Bronchial epithelial cell (primary cell): ENCODE measurements at regions not wholly inside any gene's neighbourhood (a gene's known extent, or its start where the extent isn't known, plus 50 kb on each side); places are given as distances from the start of the nearest gene placed in this dataset.

Experiments
- DNase-seq: peaks from one replicate; pipeline ENCODE4 v3.0.0-alpha.2; 2010; ENCODE audit warnings: low read depth
- FAIRE-seq: peaks from 2 replicates; lab custom pipeline; 2011; peaks lifted over from hg19 to GRCh38; lab: Jason Lieb, UNC
- H3K27me3 ChIP-seq: 2 replicates; pipeline ENCODE4 v1.5.1; 2011; ENCODE audit warnings: low read length; ENCODE audit not compliant: control insufficient read depth, insufficient read depth
- H3K36me3 ChIP-seq: 2 replicates; pipeline ENCODE4 v1.5.1; 2011; ENCODE audit warnings: low read length; ENCODE audit not compliant: control insufficient read depth, insufficient read depth
- H3K4me3 ChIP-seq: 2 replicates; pipeline ENCODE4 v1.5.1; 2011; ENCODE audit warnings: mild to moderate bottlenecking, low read depth, low read length, control low read depth
- TF ChIP-seq, protein P1 (sequence below): IDR thresholded peaks from 2 replicates; pipeline ENCODE4 v1.5.1; 2011; ENCODE audit warnings: mild to moderate bottlenecking, moderate library complexity, low read length, control low read depth, inconsistent platforms; ENCODE audit not compliant: insufficient read depth, severe bottlenecking

DNA sequence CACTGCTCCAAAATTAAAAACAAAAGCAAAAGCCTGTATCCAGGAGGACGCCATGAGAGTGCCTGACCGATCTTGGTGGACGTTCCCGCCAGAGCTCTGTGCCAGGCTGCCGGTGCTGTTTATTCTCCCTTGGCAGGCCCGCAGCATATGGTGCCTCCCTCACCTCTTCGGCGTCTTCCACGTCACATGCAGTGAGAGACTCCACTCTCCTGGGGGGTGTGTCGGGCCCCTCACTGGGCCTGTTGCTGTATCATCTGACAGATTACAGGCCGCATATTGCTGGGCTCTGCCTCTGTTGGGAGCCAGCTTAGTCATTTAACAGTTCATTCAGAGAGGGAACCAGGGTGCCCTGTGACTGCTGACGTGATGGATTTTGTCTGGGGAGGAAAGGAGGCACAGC lies 86.4 kb upstream of the ARRDC4 start:
- FAIRE-seq (no peak), DNase-seq (no peak)
- TF ChIP-seq, protein P1, sequence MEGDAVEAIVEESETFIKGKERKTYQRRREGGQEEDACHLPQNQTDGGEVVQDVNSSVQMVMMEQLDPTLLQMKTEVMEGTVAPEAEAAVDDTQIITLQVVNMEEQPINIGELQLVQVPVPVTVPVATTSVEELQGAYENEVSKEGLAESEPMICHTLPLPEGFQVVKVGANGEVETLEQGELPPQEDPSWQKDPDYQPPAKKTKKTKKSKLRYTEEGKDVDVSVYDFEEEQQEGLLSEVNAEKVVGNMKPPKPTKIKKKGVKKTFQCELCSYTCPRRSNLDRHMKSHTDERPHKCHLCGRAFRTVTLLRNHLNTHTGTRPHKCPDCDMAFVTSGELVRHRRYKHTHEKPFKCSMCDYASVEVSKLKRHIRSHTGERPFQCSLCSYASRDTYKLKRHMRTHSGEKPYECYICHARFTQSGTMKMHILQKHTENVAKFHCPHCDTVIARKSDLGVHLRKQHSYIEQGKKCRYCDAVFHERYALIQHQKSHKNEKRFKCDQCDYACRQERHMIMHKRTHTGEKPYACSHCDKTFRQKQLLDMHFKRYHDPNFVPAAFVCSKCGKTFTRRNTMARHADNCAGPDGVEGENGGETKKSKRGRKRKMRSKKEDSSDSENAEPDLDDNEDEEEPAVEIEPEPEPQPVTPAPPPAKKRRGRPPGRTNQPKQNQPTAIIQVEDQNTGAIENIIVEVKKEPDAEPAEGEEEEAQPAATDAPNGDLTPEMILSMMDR = no peak
- Histone ChIP-seq H3K36me3 (no peaks in the 10 kb centered on the region), H3K4me3 (no peak overlapping the region), H3K27me3 (no peaks in the 10 kb centered on the region)

DNA sequence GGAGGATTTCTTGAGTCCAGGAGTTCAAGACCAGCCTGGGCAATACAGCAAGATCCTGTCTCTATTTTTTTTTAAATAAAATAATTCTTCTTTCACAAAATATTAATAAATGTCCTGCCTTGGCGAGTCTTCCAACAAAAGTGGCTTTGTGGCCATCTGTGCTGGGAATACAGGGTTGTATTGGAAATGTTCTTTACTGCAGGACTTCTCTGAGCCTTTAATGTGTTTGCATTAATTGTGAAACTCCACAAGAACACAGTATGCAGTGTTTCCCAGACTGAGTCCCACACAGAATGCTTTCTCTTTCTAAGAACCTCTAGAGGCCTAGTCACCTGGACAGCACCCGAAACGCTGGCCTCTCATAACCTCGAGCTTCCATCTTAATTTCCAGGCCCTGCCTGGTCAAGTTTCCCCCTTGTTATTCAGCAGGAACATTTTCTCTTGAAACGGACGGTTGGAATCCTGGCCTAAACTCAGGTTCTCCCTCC lies 85.4 kb upstream of the ARRDC4 start:
- FAIRE-seq (no peak), DNase-seq (no peak)
- H3K27me3 ChIP-seq = no peaks in the 10 kb centered on the region
- H3K4me3 ChIP-seq = peak overlapping the region; percentile 22
- TF ChIP-seq, protein P1 = no peak
- H3K36me3 ChIP-seq = no peaks in the 10 kb centered on the region

DNA sequence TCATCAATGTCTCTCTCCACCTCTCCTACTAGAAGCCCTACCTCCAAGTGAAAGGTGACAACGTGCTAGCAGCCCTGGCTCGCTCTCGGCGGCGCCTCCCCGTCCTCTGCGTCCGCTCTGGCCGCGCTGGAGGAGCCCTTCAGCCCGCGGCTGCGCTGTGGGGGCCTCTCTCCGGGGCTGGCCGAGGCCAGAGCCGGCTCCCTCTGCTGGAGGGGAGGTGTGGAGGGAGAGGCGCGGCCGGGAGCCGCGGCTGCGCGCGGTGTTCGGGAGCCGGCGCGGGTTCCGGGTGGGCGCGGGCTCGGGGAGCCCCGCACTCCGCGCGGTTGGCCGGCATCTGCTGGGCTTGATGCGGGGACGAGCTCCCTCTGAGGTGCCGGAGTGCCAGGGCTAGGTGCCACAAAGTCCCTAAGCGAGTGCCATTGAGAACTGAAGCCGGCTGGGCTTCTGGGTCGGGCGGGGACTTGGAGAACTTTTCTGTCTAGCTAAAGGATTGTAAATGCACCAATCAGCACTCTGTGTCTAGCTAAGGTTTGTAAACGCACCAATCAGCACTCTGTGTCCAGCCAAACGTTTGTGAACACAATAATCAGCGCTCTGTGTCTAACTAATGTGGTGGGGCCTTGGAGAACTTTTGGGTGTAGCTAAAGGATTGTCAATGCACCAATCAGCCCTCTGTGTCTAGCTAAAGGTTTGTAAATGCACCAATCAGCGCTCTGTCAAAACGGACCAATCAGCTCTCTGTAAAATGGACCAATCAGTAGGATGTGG lies 84.8 kb upstream of the ARRDC4 start:
- TF ChIP-seq, protein P1 = peak; percentile 15
- no peaks in the 10 kb centered on the region for H3K36me3 ChIP-seq
- no peaks in the 10 kb centered on the region for H3K27me3 ChIP-seq
- DNase-seq (no peak), FAIRE-seq (no peak)
- peak overlapping the region; percentile 22 for H3K4me3 ChIP-seq

DNA sequence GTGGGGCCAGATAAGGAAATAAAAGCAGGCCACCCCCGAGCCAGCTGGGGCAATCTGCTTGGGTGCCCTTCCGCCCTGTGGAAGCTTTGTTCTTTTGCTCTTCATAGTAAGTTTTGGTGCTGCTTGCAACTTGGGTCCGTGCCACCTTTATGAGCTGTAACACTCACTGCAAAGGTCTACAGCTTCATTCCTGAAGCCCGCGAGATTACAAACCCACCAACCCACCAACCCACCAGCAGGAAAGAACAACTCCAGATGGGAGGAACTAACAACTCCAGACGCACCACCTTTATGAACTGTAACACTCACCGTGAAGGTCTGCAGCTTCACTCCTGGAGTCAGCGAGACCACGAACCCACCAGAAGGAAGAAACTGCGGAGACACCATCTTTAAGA lies 84.2 kb upstream of the ARRDC4 start:
- FAIRE-seq = peak; percentile 72
- H3K36me3 ChIP-seq = no peaks in the 10 kb centered on the region
- DNase-seq = no peak

DNA sequence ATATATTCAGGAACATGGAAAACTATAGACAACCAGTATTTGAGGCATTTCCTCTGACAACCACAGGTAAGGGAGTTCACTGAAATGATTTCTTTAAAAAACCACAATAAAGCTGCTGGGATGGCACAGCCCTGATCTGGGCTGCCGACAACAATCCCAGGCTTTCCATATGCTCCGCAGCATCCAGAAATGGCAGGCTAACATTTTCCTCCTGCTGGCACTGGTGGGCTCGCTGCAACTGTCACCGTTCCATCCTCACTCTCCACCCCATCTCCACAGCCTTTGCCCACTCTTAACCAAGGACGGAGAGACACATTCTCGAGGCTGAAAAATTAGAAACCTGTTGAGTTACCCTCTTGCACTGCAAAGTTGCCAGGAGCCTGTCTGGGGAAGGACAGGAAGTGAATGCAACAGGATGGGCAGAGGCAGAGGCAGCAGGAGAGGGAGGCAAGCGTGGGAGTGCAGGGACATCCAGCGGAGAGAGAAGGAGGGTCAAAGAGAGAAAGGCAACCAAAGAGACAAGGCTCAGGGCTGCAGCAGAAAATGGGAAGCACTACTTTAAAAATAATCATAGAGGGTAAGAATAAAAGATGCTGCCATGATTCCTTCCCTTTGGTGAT lies 79.0 kb upstream of the ARRDC4 start:
- Histone ChIP-seq H3K36me3 (no peaks in the 10 kb centered on the region), H3K27me3 (no peaks in the 10 kb centered on the region), H3K4me3 (no peak overlapping the region)
- DNase-seq (no peak), FAIRE-seq (no peak)
- TF ChIP-seq, protein P1 = no peak

More for the DNA sequence above, 84.2 kb upstream of the ARRDC4 start:
- no peaks in the 10 kb centered on the region for H3K27me3 ChIP-seq
- H3K4me3 ChIP-seq = no peak overlapping the region
- TF ChIP-seq, protein P1 = no peak
